ENCODE measurements at regions not wholly inside any gene's neighbourhood (a gene's known extent, or its start where the extent isn't known, plus 50 kb on each side); places are given as distances from the start of the nearest gene placed in this dataset.

DNA sequence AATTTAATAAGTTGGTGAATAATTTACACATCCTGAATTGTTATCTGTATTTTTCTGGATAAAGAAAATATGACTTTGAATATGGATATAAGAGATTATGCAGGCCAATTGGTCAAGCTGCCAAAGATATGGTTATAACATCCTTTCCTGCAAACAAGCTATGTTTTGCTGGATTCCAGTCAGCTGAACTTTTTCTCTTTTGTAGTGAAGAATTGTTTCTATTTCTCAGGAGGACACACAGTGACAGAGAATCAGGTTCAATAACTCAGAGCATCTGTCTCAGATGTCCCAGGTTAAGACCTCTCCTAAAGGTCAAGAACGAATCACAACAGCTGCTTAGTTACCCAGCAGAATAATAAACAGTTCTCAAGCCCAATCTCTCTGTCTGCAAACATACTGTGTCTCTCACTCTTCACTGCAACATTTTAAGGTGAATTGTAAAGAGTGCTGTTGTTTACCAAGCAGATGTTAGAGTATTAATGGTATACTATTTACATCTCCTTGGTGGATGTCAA lies 189.5 kb upstream of the ANKRD50 start:
- TF ChIP-seq, protein P1, sequence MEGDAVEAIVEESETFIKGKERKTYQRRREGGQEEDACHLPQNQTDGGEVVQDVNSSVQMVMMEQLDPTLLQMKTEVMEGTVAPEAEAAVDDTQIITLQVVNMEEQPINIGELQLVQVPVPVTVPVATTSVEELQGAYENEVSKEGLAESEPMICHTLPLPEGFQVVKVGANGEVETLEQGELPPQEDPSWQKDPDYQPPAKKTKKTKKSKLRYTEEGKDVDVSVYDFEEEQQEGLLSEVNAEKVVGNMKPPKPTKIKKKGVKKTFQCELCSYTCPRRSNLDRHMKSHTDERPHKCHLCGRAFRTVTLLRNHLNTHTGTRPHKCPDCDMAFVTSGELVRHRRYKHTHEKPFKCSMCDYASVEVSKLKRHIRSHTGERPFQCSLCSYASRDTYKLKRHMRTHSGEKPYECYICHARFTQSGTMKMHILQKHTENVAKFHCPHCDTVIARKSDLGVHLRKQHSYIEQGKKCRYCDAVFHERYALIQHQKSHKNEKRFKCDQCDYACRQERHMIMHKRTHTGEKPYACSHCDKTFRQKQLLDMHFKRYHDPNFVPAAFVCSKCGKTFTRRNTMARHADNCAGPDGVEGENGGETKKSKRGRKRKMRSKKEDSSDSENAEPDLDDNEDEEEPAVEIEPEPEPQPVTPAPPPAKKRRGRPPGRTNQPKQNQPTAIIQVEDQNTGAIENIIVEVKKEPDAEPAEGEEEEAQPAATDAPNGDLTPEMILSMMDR (conservative IDR thresholded peaks at IDR 0.05; ENCODE audit: low read depth, low read length) = no peak
- TF ChIP-seq POLR2A (IDR thresholded peaks at IDR 0.05; ENCODE audit: low read depth, low read length) (no peak), MXI1 (IDR thresholded peaks at IDR 0.05; ENCODE audit: borderline replicate concordance, low read depth, low read length) (no peak), BHLHE40 (IDR thresholded peaks at IDR 0.05; ENCODE audit: low read depth, low read length) (no peak), FOS (IDR thresholded peaks at IDR 0.05; ENCODE audit: low read depth, low read length) (no peak), MAZ (IDR thresholded peaks at IDR 0.05; ENCODE audit: borderline replicate concordance, low read depth, low read length) (no peak), CHD1 (IDR thresholded peaks at IDR 0.05; ENCODE audit: low read depth, low read length) (no peak)
- TF ChIP-seq, protein P2, sequence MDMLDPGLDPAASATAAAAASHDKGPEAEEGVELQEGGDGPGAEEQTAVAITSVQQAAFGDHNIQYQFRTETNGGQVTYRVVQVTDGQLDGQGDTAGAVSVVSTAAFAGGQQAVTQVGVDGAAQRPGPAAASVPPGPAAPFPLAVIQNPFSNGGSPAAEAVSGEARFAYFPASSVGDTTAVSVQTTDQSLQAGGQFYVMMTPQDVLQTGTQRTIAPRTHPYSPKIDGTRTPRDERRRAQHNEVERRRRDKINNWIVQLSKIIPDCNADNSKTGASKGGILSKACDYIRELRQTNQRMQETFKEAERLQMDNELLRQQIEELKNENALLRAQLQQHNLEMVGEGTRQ (IDR thresholded peaks at IDR 0.05; ENCODE audit: low read depth, low read length) = no peak
- TF ChIP-seq, protein P3, sequence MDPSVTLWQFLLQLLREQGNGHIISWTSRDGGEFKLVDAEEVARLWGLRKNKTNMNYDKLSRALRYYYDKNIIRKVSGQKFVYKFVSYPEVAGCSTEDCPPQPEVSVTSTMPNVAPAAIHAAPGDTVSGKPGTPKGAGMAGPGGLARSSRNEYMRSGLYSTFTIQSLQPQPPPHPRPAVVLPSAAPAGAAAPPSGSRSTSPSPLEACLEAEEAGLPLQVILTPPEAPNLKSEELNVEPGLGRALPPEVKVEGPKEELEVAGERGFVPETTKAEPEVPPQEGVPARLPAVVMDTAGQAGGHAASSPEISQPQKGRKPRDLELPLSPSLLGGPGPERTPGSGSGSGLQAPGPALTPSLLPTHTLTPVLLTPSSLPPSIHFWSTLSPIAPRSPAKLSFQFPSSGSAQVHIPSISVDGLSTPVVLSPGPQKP (IDR thresholded peaks at IDR 0.05; ENCODE audit: borderline replicate concordance, low read depth, low read length) = no peak

Data from IMR-90 (cell line).